NT2/D1 (cell line): ENCODE measurements at regions not wholly inside any gene's neighbourhood (a gene's known extent, or its start where the extent isn't known, plus 50 kb on each side); places are given as distances from the start of the nearest gene placed in this dataset.

ENCODE experiments used
- YY1 ChIP-seq: IDR thresholded peaks from 2 replicates; pipeline ENCODE4 v1.6.1; 2011; ENCODE audit not compliant: insufficient read length, insufficient read depth
- ZNF274 ChIP-seq: IDR thresholded peaks from 2 replicates; pipeline ENCODE4 v1.6.1; 2011; ENCODE audit warnings: mild to moderate bottlenecking, low read depth, low read length

- TF ChIP-seq ZNF274 (no peak), YY1 (no peak)
Observed at GRCh38 chr13:76790526-76790925, 95.7 kb downstream of the KCTD12 start.
